ENCODE measurements at regions not wholly inside any gene's neighbourhood (a gene's known extent, or its start where the extent isn't known, plus 50 kb on each side); places are given as distances from the start of the nearest gene placed in this dataset.

- Histone ChIP-seq H3K36me3 (ENCODE audit: control insufficient read depth, insufficient read depth, low read length) (no peaks in the 10 kb centered on the region), H3K27me3 (ENCODE audit: control insufficient read depth, insufficient read depth, low read length) (no peaks in the 10 kb centered on the region), H3K4me3 (ENCODE audit: low read depth, low read length) (no peak overlapping the region)
- no peak for TF ChIP-seq CTCF (IDR thresholded peaks at IDR 0.05; ENCODE audit: insufficient read depth, low read length, poor library complexity, severe bottlenecking)
- DNase-seq (ENCODE audit: low read depth): no peak
These were observed 129.3 kb downstream of the LNPK start for GRCh38 chr2:175872721-175873120.

GRCh38 chr2:175872005-175872348, 130.1 kb downstream of the LNPK start:
- H3K27me3 ChIP-seq (ENCODE audit: control insufficient read depth, insufficient read depth, low read length): no peaks in the 10 kb centered on the region
- TF ChIP-seq CTCF (IDR thresholded peaks at IDR 0.05; ENCODE audit: insufficient read depth, low read length, poor library complexity, severe bottlenecking): no peak
- no peaks in the 10 kb centered on the region for H3K36me3 ChIP-seq (ENCODE audit: control insufficient read depth, insufficient read depth, low read length)
- no peak for DNase-seq (ENCODE audit: low read depth)
- H3K4me3 ChIP-seq (ENCODE audit: low read depth, low read length): no peak overlapping the region

- Histone ChIP-seq H3K27me3 (ENCODE audit: control insufficient read depth, insufficient read depth, low read length) (no peaks in the 10 kb centered on the region), H3K4me3 (ENCODE audit: low read depth, low read length) (no peak overlapping the region), H3K36me3 (ENCODE audit: control insufficient read depth, insufficient read depth, low read length) (no peaks in the 10 kb centered on the region)
- no peak for DNase-seq (ENCODE audit: low read depth)
- no peak for TF ChIP-seq CTCF (IDR thresholded peaks at IDR 0.05; ENCODE audit: insufficient read depth, low read length, poor library complexity, severe bottlenecking)
These were observed 130.6 kb downstream of the LNPK start for GRCh38 chr2:175871331-175872004.

- H3K27me3 ChIP-seq (ENCODE audit: control insufficient read depth, insufficient read depth, low read length): no peaks in the 10 kb centered on the region
- DNase-seq (ENCODE audit: low read depth): no peak
- no peak overlapping the region for H3K4me3 ChIP-seq (ENCODE audit: low read depth, low read length)
- H3K36me3 ChIP-seq (ENCODE audit: control insufficient read depth, insufficient read depth, low read length): no peaks in the 10 kb centered on the region
- no peak for TF ChIP-seq CTCF (IDR thresholded peaks at IDR 0.05; ENCODE audit: insufficient read depth, low read length, poor library complexity, severe bottlenecking)
These were observed 136.4 kb downstream of the LNPK start for GRCh38 chr2:175865716-175866115.

- Histone ChIP-seq H3K36me3 (ENCODE audit: control insufficient read depth, insufficient read depth, low read length) (no peaks in the 10 kb centered on the region), H3K4me3 (ENCODE audit: low read depth, low read length) (no peak overlapping the region), H3K27me3 (ENCODE audit: control insufficient read depth, insufficient read depth, low read length) (no peaks in the 10 kb centered on the region)
- no peak for DNase-seq (ENCODE audit: low read depth)
- TF ChIP-seq CTCF (IDR thresholded peaks at IDR 0.05; ENCODE audit: insufficient read depth, low read length, poor library complexity, severe bottlenecking): no peak
These were observed 137.8 kb downstream of the LNPK start for GRCh38 chr2:175864137-175864850.

- Histone ChIP-seq H3K4me3 (ENCODE audit: low read depth, low read length) (no peak overlapping the region), H3K27me3 (ENCODE audit: control insufficient read depth, insufficient read depth, low read length) (no peaks in the 10 kb centered on the region), H3K36me3 (ENCODE audit: control insufficient read depth, insufficient read depth, low read length) (no peaks in the 10 kb centered on the region)
- no peak for DNase-seq (ENCODE audit: low read depth)
- no peak for TF ChIP-seq CTCF (IDR thresholded peaks at IDR 0.05; ENCODE audit: insufficient read depth, low read length, poor library complexity, severe bottlenecking)
These were observed 140.1 kb downstream of the LNPK start for GRCh38 chr2:175861958-175862357.
